ENCODE measurements at regions not wholly inside any gene's neighbourhood (a gene's known extent, or its start where the extent isn't known, plus 50 kb on each side); places are given as distances from the start of the nearest gene placed in this dataset.
A peak's percentile ranks its signal among the peaks of the same experiment; 100 is the strongest.

GRCh38 chr1:185674201-185674600, 60.0 kb upstream of the HMCN1 start:
- intact Hi-C loops (cut with DNase I): no loop called here
- Histone ChIP-seq H3K27ac (no peak overlapping the region), H3K36me3 (no peaks in the 10 kb centered on the region), H3K4me1 (ENCODE audit: insufficient read depth) (no peaks in the 10 kb centered on the region), H3K27me3 (no peaks in the 10 kb centered on the region), H3K9me3 (no peaks in the 10 kb centered on the region), H3K4me3 (no peak overlapping the region)
- TF ChIP-seq EP300 (IDR thresholded peaks at IDR 0.05) (no peak), CTCF (IDR thresholded peaks at IDR 0.05) (no peak), POLR2A (IDR thresholded peaks at IDR 0.05) (no peak)
- no peak for DNase-seq
- 32 to 55% (median 35%) methylated on average over 5 of the region's 5 CpGs for WGBS, 3 donors

DNA sequence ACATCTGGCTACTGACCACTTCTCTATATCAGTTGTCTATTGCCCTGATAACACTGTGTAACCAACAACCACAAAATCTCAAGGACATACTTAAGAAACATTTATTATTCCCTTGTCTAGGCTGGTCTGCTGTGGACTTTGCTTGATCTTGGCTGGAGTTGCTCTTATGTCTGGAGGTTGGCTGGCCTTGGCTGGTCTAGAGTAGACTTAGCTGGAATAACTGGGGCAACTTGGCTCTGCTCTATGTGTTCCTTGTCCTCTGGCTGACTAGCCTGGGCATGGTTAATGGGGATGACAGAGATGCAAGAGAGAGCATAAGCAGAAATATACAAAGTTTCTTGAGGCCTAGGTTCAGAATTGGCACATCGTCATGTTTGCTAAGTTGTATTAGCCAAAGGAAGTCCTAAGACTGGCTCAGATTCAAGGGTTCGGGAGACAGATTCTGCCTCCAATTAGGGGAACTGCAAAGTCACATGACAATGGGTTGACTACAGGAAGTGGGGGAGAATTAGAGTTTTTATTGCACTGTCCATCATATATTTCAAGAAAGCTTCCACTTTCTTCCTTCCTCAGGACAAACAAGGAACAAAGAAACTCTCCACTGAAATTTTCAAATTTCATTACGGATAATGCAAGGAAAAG, 61.4 kb upstream of the HMCN1 start:
- Histone ChIP-seq H3K36me3 (no peaks in the 10 kb centered on the region), H3K4me1 (ENCODE audit: insufficient read depth) (no peaks in the 10 kb centered on the region), H3K27ac (no peak overlapping the region), H3K9me3 (no peaks in the 10 kb centered on the region), H3K27me3 (no peaks in the 10 kb centered on the region), H3K4me3 (no peak overlapping the region)
- 74 to 90% (median 82%) methylated on average over 3 of the region's 3 CpGs for WGBS, 3 donors
- no peak for DNase-seq
- TF ChIP-seq POLR2A (IDR thresholded peaks at IDR 0.05) (no peak), CTCF (IDR thresholded peaks at IDR 0.05) (no peak), EP300 (IDR thresholded peaks at IDR 0.05) (no peak)
- intact Hi-C loops (cut with DNase I): no loop called here

DNA sequence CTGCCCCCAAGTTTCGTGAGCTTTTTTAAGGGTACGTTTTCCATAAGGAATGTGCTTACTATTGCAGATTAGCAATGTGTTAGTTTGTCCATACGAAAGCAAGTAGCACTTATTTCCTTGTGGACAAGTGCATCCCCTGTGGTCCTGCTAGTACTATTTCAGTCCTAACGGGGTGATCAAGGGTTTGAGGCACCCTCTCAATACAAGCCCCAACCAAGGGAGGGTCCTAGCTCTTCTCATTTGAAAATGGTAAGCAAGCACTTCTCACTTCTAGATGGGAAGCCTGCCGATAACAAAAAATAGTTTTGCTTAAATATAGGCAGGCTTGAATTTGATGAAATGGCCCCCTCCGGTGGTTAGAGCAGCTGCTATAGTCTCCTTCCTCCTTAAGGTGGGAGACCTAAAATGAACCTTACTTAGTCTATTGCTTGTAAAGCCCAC, 64.0 kb upstream of the HMCN1 start:
- H3K27me3 ChIP-seq: no peaks in the 10 kb centered on the region
- intact Hi-C loops (cut with DNase I): no loop called here
- H3K27ac ChIP-seq: no peak overlapping the region
- H3K4me3 ChIP-seq: no peak overlapping the region
- no peaks in the 10 kb centered on the region for H3K9me3 ChIP-seq
- no peaks in the 10 kb centered on the region for H3K36me3 ChIP-seq
- no peaks in the 10 kb centered on the region for H3K4me1 ChIP-seq (ENCODE audit: insufficient read depth)
- TF ChIP-seq CTCF (IDR thresholded peaks at IDR 0.05): peak; percentile 11 to 25 (median 16)
- no peak for TF ChIP-seq POLR2A (IDR thresholded peaks at IDR 0.05)
- DNase-seq: peak in 3 of 5 donors; percentile 27 to 37 (median 29)
- WGBS, 3 donors: 24 to 27% (median 25%) methylated on average over 6 of the region's 6 CpGs

GRCh38 chr1:185668013-185668412, 66.2 kb upstream of the HMCN1 start:
- no peaks in the 10 kb centered on the region for H3K4me1 ChIP-seq (ENCODE audit: insufficient read depth)
- no peak overlapping the region for H3K4me3 ChIP-seq
- TF ChIP-seq CTCF (IDR thresholded peaks at IDR 0.05) (no peak), EP300 (IDR thresholded peaks at IDR 0.05) (no peak), POLR2A (IDR thresholded peaks at IDR 0.05) (no peak)
- no peaks in the 10 kb centered on the region for H3K36me3 ChIP-seq
- DNase-seq: no peak
- no peaks in the 10 kb centered on the region for H3K27me3 ChIP-seq
- H3K27ac ChIP-seq: no peak overlapping the region
- no peaks in the 10 kb centered on the region for H3K9me3 ChIP-seq
- intact Hi-C loops (cut with DNase I): no loop called here
